Transverse colon (tissue), 4 donors: ENCODE measurements at regions not wholly inside any gene's neighbourhood (a gene's known extent, or its start where the extent isn't known, plus 50 kb on each side); places are given as distances from the start of the nearest gene placed in this dataset.

Experiments
- DNase-seq: peaks from one replicate; pipeline ENCODE4 v3.0.0-alpha.2; 2019
- H3K27ac ChIP-seq, 4 donors: fragments of 200-600 bp; sonication (generic); 2 replicates each; pipeline ENCODE4 v1.5.1; 2016 to 2018; ENCODE audit warnings: inconsistent platforms in 4 of 4
- H3K27me3 ChIP-seq: fragments of 200-600 bp; sonication (generic); 2 replicates; pipeline ENCODE4 v1.5.1; 2017; ENCODE audit warnings: inconsistent platforms
- H3K36me3 ChIP-seq, 4 donors: fragments of 200-600 bp; sonication (generic); 2 replicates each; pipeline ENCODE4 v1.5.1; 2017 to 2019; ENCODE audit warnings: inconsistent platforms in 4 of 4
- H3K4me1 ChIP-seq, 4 donors: fragments of 200-600 bp; sonication (generic); 2 replicates each; pipeline ENCODE4 v1.5.1; 2017 to 2020; ENCODE audit warnings: inconsistent platforms in 4 of 4
- H3K4me3 ChIP-seq, 4 donors: fragments of 200-600 bp; sonication (generic); 1 replicate in 1 of 4; 2 replicates in 3 of 4; pipeline versions ENCODE4 v1.5.1 to v1.6.1; 2017 to 2019; ENCODE audit warnings: inconsistent platforms in 4 of 4
- H3K9me3 ChIP-seq, 2 donors: fragments of 200-600 bp; sonication (generic); 2 replicates each; pipeline ENCODE4 v1.5.1; 2017 to 2019; ENCODE audit warnings: inconsistent platforms in 2 of 2
- EP300 ChIP-seq: sonication (generic); formaldehyde crosslinking; IDR thresholded peaks from one replicate; pipeline ENCODE4 v1.6.1; 2017; ENCODE audit warnings: antibody characterized with exemption, low read depth
- POLR2A ChIP-seq: fragments of 450-650 bp; IDR thresholded peaks from one replicate; pipeline ENCODE4 v1.6.1; 2016; ENCODE audit warnings: antibody characterized with exemption, mild to moderate bottlenecking, moderate library complexity
- POLR2AphosphoS5 ChIP-seq, 3 donors: sonication (generic); formaldehyde crosslinking; IDR thresholded peaks; one replicate each; pipeline ENCODE4 v1.6.1; 2016; ENCODE audit warnings: antibody characterized with exemption in 3 of 3
- WGBS, 2 donors: methylation state at CpG; one replicate each; pipeline ENCODE4 v1.1.5; 2018; ENCODE audit warnings: low coverage in 1 of 2; 5-methylcytosine and 5-hydroxymethylcytosine counted together
- in situ Hi-C, 4 donors: fragments of 200-750 bp; cut with MboI; loops; one replicate each; pipeline versions ENCODE4 v1.15.0 to v1.15.1; 2017; ENCODE audit warnings: low sequenced_read_pairs in 3 of 4, low pct_ligation_motif_present in 1 of 4, low pct_unique_long_range_greater_than_20kb in 1 of 4
- intact Hi-C: fragments of 100-400 bp; cut with DNase I; formaldehyde crosslinking; loops from one replicate; pipeline ENCODE4 v1.15.1; 2023; ENCODE audit warnings: low total_unique reads
- TF ChIP-seq, protein P1 (sequence below), 5 experiments: fragments of 200-600 bp in 3 of 5; fragments of 450-650 bp in 2 of 5; sonication (generic) in 3 of 5; IDR thresholded peaks; 1 replicate in 2 of 5; 2 replicates in 3 of 5; pipeline ENCODE4 v1.5.1; 2016 to 2017; ENCODE audit warnings: antibody characterized with exemption in 5 of 5, inconsistent platforms in 3 of 5, mild to moderate bottlenecking in 2 of 5, moderate library complexity in 1 of 5

DNA sequence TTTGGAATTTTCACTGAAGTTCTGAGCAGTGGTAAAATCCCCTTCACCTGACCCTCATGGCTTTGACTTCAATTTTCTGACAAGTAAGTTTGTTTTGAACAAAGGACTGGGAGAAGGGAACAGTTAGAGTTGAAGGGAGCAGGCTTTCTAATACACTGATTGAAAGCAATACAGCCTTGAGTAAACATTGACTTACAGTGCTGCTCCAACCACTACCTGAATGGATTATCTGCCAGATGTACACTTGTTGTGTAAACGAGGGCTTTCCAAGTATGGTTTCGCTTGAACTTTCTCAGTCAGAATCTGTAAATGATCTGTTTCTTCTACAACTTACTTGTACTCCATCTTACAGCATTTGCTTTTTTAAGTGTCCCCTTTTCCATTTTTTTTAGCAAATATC lies 1414.9 kb upstream of the NUDT12 start:
- Histone ChIP-seq H3K36me3 (no peaks in the 10 kb centered on the region), H3K27ac (no peak overlapping the region), H3K4me1 (no peaks in the 10 kb centered on the region), H3K4me3 (no peak overlapping the region), H3K27me3 (no peaks in the 10 kb centered on the region), H3K9me3 (no peaks in the 10 kb centered on the region)
- in situ Hi-C loops (no loop called here), intact Hi-C loops (no loop called here)
- TF ChIP-seq POLR2AphosphoS5 (IDR thresholded peaks at IDR 0.05) (no peak), POLR2A (no peak), EP300 (no peak)
- TF ChIP-seq, protein P1, sequence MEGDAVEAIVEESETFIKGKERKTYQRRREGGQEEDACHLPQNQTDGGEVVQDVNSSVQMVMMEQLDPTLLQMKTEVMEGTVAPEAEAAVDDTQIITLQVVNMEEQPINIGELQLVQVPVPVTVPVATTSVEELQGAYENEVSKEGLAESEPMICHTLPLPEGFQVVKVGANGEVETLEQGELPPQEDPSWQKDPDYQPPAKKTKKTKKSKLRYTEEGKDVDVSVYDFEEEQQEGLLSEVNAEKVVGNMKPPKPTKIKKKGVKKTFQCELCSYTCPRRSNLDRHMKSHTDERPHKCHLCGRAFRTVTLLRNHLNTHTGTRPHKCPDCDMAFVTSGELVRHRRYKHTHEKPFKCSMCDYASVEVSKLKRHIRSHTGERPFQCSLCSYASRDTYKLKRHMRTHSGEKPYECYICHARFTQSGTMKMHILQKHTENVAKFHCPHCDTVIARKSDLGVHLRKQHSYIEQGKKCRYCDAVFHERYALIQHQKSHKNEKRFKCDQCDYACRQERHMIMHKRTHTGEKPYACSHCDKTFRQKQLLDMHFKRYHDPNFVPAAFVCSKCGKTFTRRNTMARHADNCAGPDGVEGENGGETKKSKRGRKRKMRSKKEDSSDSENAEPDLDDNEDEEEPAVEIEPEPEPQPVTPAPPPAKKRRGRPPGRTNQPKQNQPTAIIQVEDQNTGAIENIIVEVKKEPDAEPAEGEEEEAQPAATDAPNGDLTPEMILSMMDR (IDR thresholded peaks at IDR 0.05) = no peak
- no peak for DNase-seq
- WGBS, 2 donors = 19 to 51% methylated on average over 2 of the region's 2 CpGs

DNA sequence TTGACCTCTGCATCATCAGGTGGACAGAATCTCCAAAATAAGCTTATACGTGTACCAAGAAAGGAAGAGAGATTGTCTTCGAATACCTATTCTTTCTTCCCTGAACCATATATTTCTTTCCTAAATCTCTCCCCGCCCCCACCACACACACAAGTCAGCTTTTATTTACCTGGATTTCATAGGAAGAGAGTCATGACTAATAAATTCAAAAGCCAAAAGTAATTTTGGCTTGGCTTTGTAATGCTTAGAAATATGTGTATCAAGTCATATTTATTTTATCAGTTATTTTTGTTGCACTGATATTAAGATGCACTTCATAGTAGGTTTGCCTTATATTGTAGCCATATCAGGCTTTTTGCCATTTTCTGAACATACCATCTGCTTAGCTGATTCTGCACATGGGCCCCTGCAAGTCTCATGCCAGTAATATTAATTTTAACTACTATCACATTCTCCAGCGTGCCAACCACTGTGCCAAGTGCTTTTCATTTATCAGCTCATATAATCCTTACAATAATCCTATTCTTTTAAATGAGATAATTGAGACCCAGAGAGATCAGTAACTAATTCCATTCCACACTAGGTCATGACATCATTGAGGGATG lies 1405.3 kb upstream of the NUDT12 start:
- no peak overlapping the region for H3K27ac ChIP-seq
- TF ChIP-seq, protein P1 (IDR thresholded peaks at IDR 0.05) = no peak
- no peaks in the 10 kb centered on the region for H3K9me3 ChIP-seq
- in situ Hi-C loops = no loop called here
- H3K36me3 ChIP-seq = no peaks in the 10 kb centered on the region
- H3K4me1 ChIP-seq = no peaks in the 10 kb centered on the region
- H3K4me3 ChIP-seq = no peak overlapping the region
- WGBS, 2 donors = 82 to 85% methylated on average over 4 of the region's 4 CpGs
- intact Hi-C loops = no loop called here
- DNase-seq = no peak
- no peaks in the 10 kb centered on the region for H3K27me3 ChIP-seq

DNA sequence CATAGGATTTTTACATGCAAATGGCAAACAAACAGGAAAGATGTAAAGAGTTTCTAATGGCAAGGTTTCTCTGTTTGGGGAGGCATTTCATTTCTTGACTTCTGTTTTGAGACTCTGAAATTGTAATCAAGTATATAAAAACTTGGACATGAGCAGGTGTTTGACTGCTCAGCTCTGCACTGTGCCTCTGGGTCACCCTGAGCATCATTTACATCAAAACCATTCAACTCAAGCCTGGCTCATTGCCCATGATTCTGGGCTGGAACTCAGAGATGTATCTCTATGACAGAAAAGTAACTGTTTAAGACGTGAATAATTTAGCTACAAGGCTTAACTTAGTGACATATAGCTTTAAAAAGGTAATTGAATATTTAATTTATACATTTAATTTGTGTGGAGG lies 1402.4 kb upstream of the NUDT12 start:
- no peaks in the 10 kb centered on the region for H3K4me1 ChIP-seq
- H3K27me3 ChIP-seq = no peaks in the 10 kb centered on the region
- no peak overlapping the region for H3K27ac ChIP-seq
- in situ Hi-C loops = no loop called here
- WGBS, 2 donors = 51 to 56% methylated on average over 1 of the region's 1 CpG
- DNase-seq = no peak
- no peak overlapping the region for H3K4me3 ChIP-seq
- no peaks in the 10 kb centered on the region for H3K36me3 ChIP-seq
- TF ChIP-seq POLR2AphosphoS5 (IDR thresholded peaks at IDR 0.05) = no peak
- TF ChIP-seq EP300 = no peak
- H3K9me3 ChIP-seq = peaks cover 0 to 3% of the 10 kb centered on the region in 2 donors
- intact Hi-C loops = no loop called here

DNA sequence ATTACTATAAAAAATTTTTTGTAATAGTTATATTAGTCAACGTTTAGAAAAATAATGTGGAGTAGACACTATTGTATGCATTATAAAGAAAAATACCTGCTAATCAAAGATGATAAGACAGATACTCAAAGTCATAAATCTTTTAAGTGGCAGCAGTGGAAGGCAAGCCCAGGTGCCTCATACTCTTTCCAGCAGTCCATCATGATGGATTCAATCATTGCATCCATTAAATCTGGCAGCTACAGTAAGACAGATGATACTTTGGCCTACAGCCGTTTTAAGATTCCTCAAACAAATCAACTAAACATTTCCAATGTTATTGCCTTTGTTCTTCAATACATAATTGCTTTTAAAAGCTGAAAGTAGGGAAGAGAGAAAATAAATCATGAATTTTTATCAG lies 1392.9 kb upstream of the NUDT12 start:
- intact Hi-C loops = no loop called here

More for the DNA sequence above, 1392.9 kb upstream of the NUDT12 start:
- no peak overlapping the region for H3K4me3 ChIP-seq
- H3K36me3 ChIP-seq = no peaks in the 10 kb centered on the region
- in situ Hi-C loops = no loop called here
- no peak overlapping the region for H3K27ac ChIP-seq
- DNase-seq = no peak
- 57 to 59% methylated on average over 2 of the region's 2 CpGs for WGBS, 2 donors
- no peaks in the 10 kb centered on the region for H3K9me3 ChIP-seq
- no peaks in the 10 kb centered on the region for H3K4me1 ChIP-seq
- TF ChIP-seq POLR2A (no peak), EP300 (no peak), POLR2AphosphoS5 (IDR thresholded peaks at IDR 0.05) (no peak)
- TF ChIP-seq, protein P1 (IDR thresholded peaks at IDR 0.05) = no peak
- no peaks in the 10 kb centered on the region for H3K27me3 ChIP-seq
